ENCODE measurements at regions not wholly inside any gene's neighbourhood (a gene's known extent, or its start where the extent isn't known, plus 50 kb on each side); places are given as distances from the start of the nearest gene placed in this dataset.

DNA sequence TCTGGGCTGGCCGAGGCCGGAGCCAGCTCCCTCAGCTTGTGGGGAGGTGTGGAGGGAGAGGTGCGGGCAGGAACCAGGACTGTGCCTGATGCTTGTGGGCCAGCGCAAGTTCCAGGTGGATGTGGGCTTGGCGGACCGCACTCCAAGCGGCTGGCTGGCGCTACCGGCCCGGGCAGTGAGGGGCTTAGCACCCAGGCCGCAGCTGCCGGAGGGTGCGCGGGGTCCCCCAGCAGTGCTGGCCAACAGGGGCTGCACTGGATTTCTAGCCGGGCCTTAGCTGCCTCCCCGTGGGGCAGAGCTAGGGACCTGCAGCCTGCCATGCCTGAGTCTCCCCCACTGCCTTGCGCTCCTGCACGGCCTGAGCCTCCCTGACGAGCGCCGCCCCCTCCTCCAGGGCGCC lies 242.8 kb downstream of the CCSER2 start:
- Histone ChIP-seq H3K27me3 (no peaks in the 10 kb centered on the region), H3K36me3 (replicated peaks in 1 of 2; ENCODE audit: insufficient read depth in 1 of 2, low read depth in 2 of 2) (no peaks in the 10 kb centered on the region), H3K27ac (no peak overlapping the region), H3K4me3 (no peak overlapping the region), H3K9me3 (no peaks in the 10 kb centered on the region), H3K4me1 (no peaks in the 10 kb centered on the region)
- 90 to 94% methylated on average over 2 to 11 of the region's 22 CpGs for WGBS, 2 donors
- intact Hi-C loops (cut with DNase I): no loop called here
- ATAC-seq: no peak
- TF ChIP-seq POLR2A (IDR thresholded peaks at IDR 0.05): no peak
- TF ChIP-seq, protein P1, sequence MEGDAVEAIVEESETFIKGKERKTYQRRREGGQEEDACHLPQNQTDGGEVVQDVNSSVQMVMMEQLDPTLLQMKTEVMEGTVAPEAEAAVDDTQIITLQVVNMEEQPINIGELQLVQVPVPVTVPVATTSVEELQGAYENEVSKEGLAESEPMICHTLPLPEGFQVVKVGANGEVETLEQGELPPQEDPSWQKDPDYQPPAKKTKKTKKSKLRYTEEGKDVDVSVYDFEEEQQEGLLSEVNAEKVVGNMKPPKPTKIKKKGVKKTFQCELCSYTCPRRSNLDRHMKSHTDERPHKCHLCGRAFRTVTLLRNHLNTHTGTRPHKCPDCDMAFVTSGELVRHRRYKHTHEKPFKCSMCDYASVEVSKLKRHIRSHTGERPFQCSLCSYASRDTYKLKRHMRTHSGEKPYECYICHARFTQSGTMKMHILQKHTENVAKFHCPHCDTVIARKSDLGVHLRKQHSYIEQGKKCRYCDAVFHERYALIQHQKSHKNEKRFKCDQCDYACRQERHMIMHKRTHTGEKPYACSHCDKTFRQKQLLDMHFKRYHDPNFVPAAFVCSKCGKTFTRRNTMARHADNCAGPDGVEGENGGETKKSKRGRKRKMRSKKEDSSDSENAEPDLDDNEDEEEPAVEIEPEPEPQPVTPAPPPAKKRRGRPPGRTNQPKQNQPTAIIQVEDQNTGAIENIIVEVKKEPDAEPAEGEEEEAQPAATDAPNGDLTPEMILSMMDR (IDR thresholded peaks at IDR 0.05): no peak
- DNase-seq: no peak

DNA sequence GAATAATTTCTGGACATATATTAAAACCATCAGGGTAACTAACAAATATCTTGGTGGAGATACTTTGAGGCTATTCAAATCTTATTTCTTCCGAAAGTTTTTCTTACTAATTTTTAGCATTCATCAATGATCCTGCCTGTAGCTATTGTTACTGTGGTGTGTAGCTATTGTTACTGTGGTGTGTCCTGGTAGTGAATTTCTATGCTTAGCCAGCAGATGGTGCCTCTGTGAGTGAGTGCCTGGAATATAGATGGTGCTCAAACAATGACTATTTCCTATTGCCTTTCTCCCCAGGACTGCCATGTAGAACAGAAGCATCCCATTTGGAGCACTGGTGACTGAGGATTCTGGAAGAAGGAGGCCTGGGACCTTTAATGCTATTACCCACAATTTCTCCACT lies 245.7 kb downstream of the CCSER2 start:
- WGBS, 2 donors: 82 to 86% methylated on average over 1 of the region's 1 CpG
- no peaks in the 10 kb centered on the region for H3K36me3 ChIP-seq (replicated peaks in 1 of 2; ENCODE audit: insufficient read depth in 1 of 2, low read depth in 2 of 2)
- intact Hi-C loops (cut with DNase I): no loop called here
- H3K27ac ChIP-seq: no peak overlapping the region
- H3K9me3 ChIP-seq: no peaks in the 10 kb centered on the region
- DNase-seq (no peak), ATAC-seq (no peak)
- TF ChIP-seq POLR2A (IDR thresholded peaks at IDR 0.05): no peak
- TF ChIP-seq, protein P1 (IDR thresholded peaks at IDR 0.05): no peak
- H3K4me1 ChIP-seq: no peaks in the 10 kb centered on the region
- H3K27me3 ChIP-seq: no peaks in the 10 kb centered on the region
- no peak overlapping the region for H3K4me3 ChIP-seq

DNA sequence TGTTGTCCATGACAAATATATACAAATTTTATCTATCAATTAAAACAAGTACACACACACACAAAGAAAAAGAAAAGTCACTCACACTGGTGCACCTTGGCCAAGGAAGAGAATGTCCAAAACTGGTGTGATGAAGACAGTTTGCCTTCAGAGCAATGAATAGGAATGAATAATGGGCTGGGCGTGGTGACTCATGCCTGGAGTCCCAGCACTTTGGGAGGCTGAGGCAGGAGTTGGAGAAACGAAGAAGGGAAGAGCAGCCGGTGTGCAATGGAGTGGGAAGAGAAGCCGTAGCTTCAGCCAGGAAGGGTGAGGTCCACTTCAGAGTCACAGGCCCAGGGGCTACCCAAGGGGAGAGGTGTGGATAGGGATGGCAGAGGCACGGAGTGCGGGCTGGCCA lies 253.6 kb downstream of the CCSER2 start:
- Histone ChIP-seq H3K27ac (no peak overlapping the region), H3K4me3 (no peak overlapping the region), H3K4me1 (no peaks in the 10 kb centered on the region), H3K9me3 (no peaks in the 10 kb centered on the region), H3K27me3 (no peaks in the 10 kb centered on the region), H3K36me3 (replicated peaks in 1 of 2; ENCODE audit: insufficient read depth in 1 of 2, low read depth in 2 of 2) (no peaks in the 10 kb centered on the region)
- intact Hi-C loops (cut with DNase I): no loop called here
- DNase-seq: no peak
- 53 to 60% methylated on average over 6 of the region's 6 CpGs for WGBS, 2 donors
- TF ChIP-seq, protein P1 (IDR thresholded peaks at IDR 0.05): no peak
- no peak for TF ChIP-seq POLR2A (IDR thresholded peaks at IDR 0.05)
- ATAC-seq: no peak

DNA sequence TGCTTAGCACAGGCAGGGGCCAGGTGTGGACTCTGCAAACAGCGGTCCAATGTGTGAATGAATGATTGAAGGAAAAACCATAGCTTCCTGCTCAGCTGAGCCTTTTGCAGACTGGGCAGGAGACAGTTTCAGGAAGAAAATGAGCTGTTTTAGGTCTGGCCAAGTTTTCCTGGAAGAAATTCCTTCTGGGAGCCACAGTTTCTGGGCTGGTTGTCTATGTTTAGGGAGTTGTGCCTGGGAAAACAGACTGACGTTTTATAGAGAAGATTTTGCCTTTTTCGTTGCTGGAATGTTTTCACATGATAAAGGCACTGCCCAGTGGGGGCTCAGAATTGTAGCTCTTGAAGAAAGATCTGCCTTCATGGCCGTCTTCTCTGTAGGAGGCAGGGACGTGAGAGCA lies 255.1 kb downstream of the CCSER2 start:
- Histone ChIP-seq H3K27me3 (no peaks in the 10 kb centered on the region), H3K36me3 (replicated peaks in 1 of 2; ENCODE audit: insufficient read depth in 1 of 2, low read depth in 2 of 2) (no peaks in the 10 kb centered on the region), H3K4me3 (no peak overlapping the region), H3K4me1 (no peaks in the 10 kb centered on the region), H3K27ac (no peak overlapping the region), H3K9me3 (no peaks in the 10 kb centered on the region)
- 36 to 37% methylated on average over 5 of the region's 5 CpGs for WGBS, 2 donors
- DNase-seq: no peak
- TF ChIP-seq POLR2A (IDR thresholded peaks at IDR 0.05): no peak
- intact Hi-C loops (cut with DNase I): no loop called here
- no peak for ATAC-seq

DNA sequence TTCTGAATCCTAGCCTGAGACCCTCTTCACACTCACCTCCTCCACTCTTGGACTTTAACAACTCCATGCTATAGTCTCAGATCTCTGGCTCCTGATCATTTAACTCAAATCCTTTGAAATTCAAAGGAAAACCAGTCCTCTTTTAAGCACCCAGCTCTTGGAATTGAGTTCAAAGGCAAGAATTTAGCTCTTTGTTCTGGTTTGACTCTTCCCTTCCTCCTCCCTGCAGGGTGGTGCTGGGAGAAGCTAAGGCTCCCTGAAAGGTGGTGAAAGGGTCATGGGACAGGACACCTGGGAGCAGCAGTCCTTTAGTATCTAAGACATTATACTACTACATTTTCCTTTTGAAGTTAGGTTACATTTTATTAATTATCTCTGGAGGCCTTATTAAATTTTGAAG lies 259.4 kb downstream of the CCSER2 start:
- TF ChIP-seq, protein P1 (IDR thresholded peaks at IDR 0.05): no peak
- no peak for TF ChIP-seq POLR2A (IDR thresholded peaks at IDR 0.05)
- Histone ChIP-seq H3K36me3 (replicated peaks in 1 of 2; ENCODE audit: insufficient read depth in 1 of 2, low read depth in 2 of 2) (no peaks in the 10 kb centered on the region), H3K9me3 (no peaks in the 10 kb centered on the region)

More for the DNA sequence above, 259.4 kb downstream of the CCSER2 start:
- no peak for DNase-seq
- intact Hi-C loops (cut with DNase I): no loop called here
- no peak overlapping the region for H3K27ac ChIP-seq
- H3K4me3 ChIP-seq: no peak overlapping the region
- H3K4me1 ChIP-seq: peaks cover 4% of the 10 kb centered on the region
- H3K27me3 ChIP-seq: no peaks in the 10 kb centered on the region
- ATAC-seq: no peak
